HEK293 (cell line): ENCODE measurements at regions not wholly inside any gene's neighbourhood (a gene's known extent, or its start where the extent isn't known, plus 50 kb on each side); places are given as distances from the start of the nearest gene placed in this dataset.

Experiments
- CTCF ChIA-PET: fragments of 350-600 bp; formaldehyde crosslinking; extraction: SDS; loops from one replicate; lab custom pipeline; 2021; ENCODE audit warnings: antibody characterized with exemption; lab: Yijun Ruan, JAX
- POLR2A ChIA-PET: fragments of 300-600 bp; formaldehyde crosslinking; extraction: SDS; loops from one replicate; lab custom pipeline; 2020; ENCODE audit warnings: antibody characterized with exemption, inconsistent platforms; lab: Yijun Ruan, JAX
- H3K27ac ChIP-seq: fragments of 200-500 bp; sonication (Bioruptor generic); 2 replicates; pipeline ENCODE4 v1.5.1; 2014; ENCODE audit warnings: low read depth, low read length, control low read depth, inconsistent platforms; ENCODE audit errors: extremely low read depth
- H3K36me3 ChIP-seq, 2 experiments: fragments of 200-500 bp in 1 of 2; sonication (Bioruptor generic) in 1 of 2; 1 replicate in 1 of 2; 2 replicates in 1 of 2; pipeline ENCODE4 v1.5.1; 2014 to 2017; ENCODE audit warnings: inconsistent platforms in 2 of 2, low read length in 2 of 2; ENCODE audit not compliant: control insufficient read depth in 2 of 2, insufficient read depth in 1 of 2
- H3K4me1 ChIP-seq: fragments of 200-500 bp; sonication (Bioruptor generic); 2 replicates; pipeline ENCODE4 v1.5.1; 2014; ENCODE audit warnings: mild to moderate bottlenecking, low read length, inconsistent platforms; ENCODE audit not compliant: control insufficient read depth, insufficient read depth
- H3K4me3 ChIP-seq: 2 replicates; pipeline ENCODE4 v1.5.1; 2011; ENCODE audit warnings: low read depth, mild to moderate bottlenecking, control low read depth, low read length, moderate library complexity
- H3K9me3 ChIP-seq: fragments of 200-500 bp; sonication (Bioruptor generic); 2 replicates; pipeline ENCODE4 v1.5.1; 2014; ENCODE audit warnings: low read depth, low read length, inconsistent platforms; ENCODE audit not compliant: control insufficient read depth, insufficient read depth
- CTCF ChIP-seq: fragments of 450-650 bp; formaldehyde crosslinking; IDR thresholded peaks from 2 replicates; pipeline ENCODE4 v1.5.1; 2016; ENCODE audit warnings: missing biosample characterization, missing genetic modification characterization
- EGR2 ChIP-seq: fragments of 450-650 bp; formaldehyde crosslinking; IDR thresholded peaks from 2 replicates; pipeline ENCODE4 v1.5.1; 2016; ENCODE audit warnings: low read depth, missing biosample characterization, missing genetic modification characterization
- HIC1 ChIP-seq: fragments of 450-650 bp; formaldehyde crosslinking; IDR thresholded peaks from 2 replicates; pipeline ENCODE4 v1.5.1; 2016; ENCODE audit warnings: missing biosample characterization, missing genetic modification characterization
- HOXD13 ChIP-seq: sonication (generic); formaldehyde crosslinking; IDR thresholded peaks from 2 replicates; pipeline ENCODE4 v1.8.0; 2022; ENCODE audit warnings: missing genetic modification reagents, borderline replicate concordance
- SCRT1 ChIP-seq: fragments of 450-650 bp; formaldehyde crosslinking; IDR thresholded peaks from 2 replicates; pipeline ENCODE4 v1.5.1; 2016; ENCODE audit warnings: missing biosample characterization, missing genetic modification characterization, borderline replicate concordance
- SP2 ChIP-seq: fragments of 450-650 bp; formaldehyde crosslinking; IDR thresholded peaks from 2 replicates; pipeline ENCODE4 v1.5.1; 2016; ENCODE audit warnings: missing biosample characterization, missing genetic modification characterization
- TCF7L2 ChIP-seq: IDR thresholded peaks from 2 replicates; pipeline ENCODE4 v1.6.1; 2011; ENCODE audit warnings: low read depth, mild to moderate bottlenecking, inconsistent platforms, low read length, moderate library complexity, borderline replicate concordance
- ZBTB20 ChIP-seq: fragments of 450-650 bp; formaldehyde crosslinking; IDR thresholded peaks from 2 replicates; pipeline ENCODE4 v1.5.1; 2016; ENCODE audit warnings: missing biosample characterization, missing genetic modification characterization
- ZBTB8A ChIP-seq: fragments of 450-650 bp; formaldehyde crosslinking; IDR thresholded peaks from 2 replicates; pipeline ENCODE4 v1.5.1; 2016; ENCODE audit warnings: missing biosample characterization, missing genetic modification characterization
- ZFP37 ChIP-seq: fragments of 450-650 bp; formaldehyde crosslinking; IDR thresholded peaks from 2 replicates; pipeline ENCODE4 v1.5.1; 2016; ENCODE audit warnings: missing biosample characterization, missing genetic modification characterization
- ZFP41 ChIP-seq: fragments of 450-650 bp; formaldehyde crosslinking; IDR thresholded peaks from 2 replicates; pipeline ENCODE4 v1.5.1; 2016; ENCODE audit warnings: missing biosample characterization, missing genetic modification characterization, borderline replicate concordance
- ZIC2 ChIP-seq: fragments of 450-650 bp; formaldehyde crosslinking; IDR thresholded peaks from 2 replicates; pipeline ENCODE4 v1.5.1; 2016; ENCODE audit warnings: missing biosample characterization, missing genetic modification characterization
- ZNF155 ChIP-seq: fragments of 450-650 bp; formaldehyde crosslinking; IDR thresholded peaks from 2 replicates; pipeline ENCODE4 v1.5.1; 2016; ENCODE audit warnings: missing biosample characterization, missing genetic modification characterization
- ZNF223 ChIP-seq: fragments of 450-650 bp; formaldehyde crosslinking; IDR thresholded peaks from 2 replicates; pipeline ENCODE4 v1.5.1; 2016; ENCODE audit warnings: missing biosample characterization, missing genetic modification characterization
- ZNF266 ChIP-seq: fragments of 450-650 bp; formaldehyde crosslinking; IDR thresholded peaks from 2 replicates; pipeline ENCODE4 v1.5.1; 2016; ENCODE audit warnings: missing biosample characterization, missing genetic modification characterization, low read depth
- ZNF302 ChIP-seq: fragments of 450-650 bp; formaldehyde crosslinking; IDR thresholded peaks from 2 replicates; pipeline ENCODE4 v1.5.1; 2016; ENCODE audit warnings: missing biosample characterization, missing genetic modification characterization, low read depth
- ZNF398 ChIP-seq: fragments of 450-650 bp; formaldehyde crosslinking; IDR thresholded peaks from 2 replicates; pipeline ENCODE4 v1.5.1; 2017; ENCODE audit warnings: missing biosample characterization, missing genetic modification characterization
- ZNF404 ChIP-seq: fragments of 450-650 bp; formaldehyde crosslinking; IDR thresholded peaks from 2 replicates; pipeline ENCODE4 v1.5.1; 2017; ENCODE audit warnings: missing biosample characterization, missing genetic modification characterization
- ZNF449 ChIP-seq: fragments of 450-650 bp; formaldehyde crosslinking; IDR thresholded peaks from 2 replicates; pipeline ENCODE4 v1.5.1; 2017; ENCODE audit warnings: missing biosample characterization, mild to moderate bottlenecking, missing genetic modification characterization, moderate library complexity
- ZNF529 ChIP-seq: fragments of 450-650 bp; formaldehyde crosslinking; IDR thresholded peaks from 2 replicates; pipeline ENCODE4 v1.5.1; 2017; ENCODE audit warnings: missing genetic modification characterization, missing biosample characterization; ENCODE audit not compliant: insufficient replicate concordance
- ZNF600 ChIP-seq: fragments of 450-650 bp; formaldehyde crosslinking; IDR thresholded peaks from 2 replicates; pipeline ENCODE4 v1.5.1; 2016; ENCODE audit warnings: missing biosample characterization, missing genetic modification characterization
- ZNF658 ChIP-seq: fragments of 450-650 bp; formaldehyde crosslinking; IDR thresholded peaks from 2 replicates; pipeline ENCODE4; 2016; ENCODE audit warnings: missing biosample characterization, missing genetic modification characterization
- ZNF701 ChIP-seq: fragments of 450-650 bp; formaldehyde crosslinking; IDR thresholded peaks from 2 replicates; pipeline ENCODE4 v1.5.1; 2016; ENCODE audit warnings: missing biosample characterization, missing genetic modification characterization
- TF ChIP-seq, protein P1 (sequence below): fragments of 450-650 bp; formaldehyde crosslinking; IDR thresholded peaks from 2 replicates; pipeline ENCODE4 v1.5.1; 2016; ENCODE audit warnings: missing biosample characterization, missing genetic modification characterization

DNA sequence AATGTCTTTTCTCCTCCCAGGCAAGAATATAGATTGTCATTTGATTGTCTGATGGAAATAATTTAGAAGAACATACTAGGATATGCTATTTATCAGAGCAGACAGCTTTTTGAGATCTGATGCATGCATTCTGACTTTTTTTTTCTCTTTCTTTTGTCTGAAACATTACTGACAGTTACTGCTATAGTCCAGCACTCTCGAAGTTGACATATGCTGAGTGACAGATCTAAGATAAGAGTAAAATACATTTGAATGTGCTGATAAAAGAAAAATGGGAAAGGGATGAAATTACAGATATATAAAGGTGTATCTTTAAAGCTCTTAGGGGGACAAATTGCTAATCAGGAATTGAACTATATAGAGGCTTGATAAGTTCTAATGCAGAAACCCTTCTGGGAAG lies 753.8 kb upstream of the TENM4 start (continued):
- TF ChIP-seq ZNF223 (no peak), ZNF302 (tag by site-specific recombination) (no peak), TCF7L2 (no peak), ZNF658 (tag by site-specific recombination) (no peak), ZFP37 (tag by site-specific recombination) (no peak), CTCF (no peak), ZBTB8A (tag by site-specific recombination) (no peak), EGR2 (tag by site-specific recombination) (no peak)

DNA sequence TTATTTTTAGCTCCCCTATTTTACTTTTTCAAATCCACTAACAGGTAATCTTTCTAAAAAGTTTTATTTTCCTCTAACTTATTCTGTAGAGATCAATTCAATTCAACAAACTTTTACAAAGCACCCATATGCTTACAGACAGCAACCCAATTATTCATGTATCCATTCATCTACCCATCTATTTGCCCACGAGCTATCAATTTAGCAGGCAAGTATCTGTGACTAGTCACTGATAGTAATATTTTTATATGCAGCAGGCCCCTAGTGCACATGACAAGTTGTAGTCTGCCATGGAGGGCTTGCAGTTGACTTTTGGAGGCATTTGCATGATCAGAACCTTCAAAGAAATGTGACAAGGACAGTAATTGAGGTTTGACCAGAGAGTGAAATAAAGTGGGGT lies 753.2 kb upstream of the TENM4 start:
- Histone ChIP-seq H3K36me3 (no peaks in the 10 kb centered on the region), H3K9me3 (no peaks in the 10 kb centered on the region), H3K4me1 (no peaks in the 10 kb centered on the region), H3K4me3 (no peak overlapping the region), H3K27ac (no peak overlapping the region)
- TF ChIP-seq HOXD13 (CRISPR knock-in tag) (no peak), ZIC2 (tag by site-specific recombination) (no peak), ZFP41 (no peak), SP2 (tag by site-specific recombination) (no peak), ZNF600 (tag by site-specific recombination) (no peak), ZNF398 (tag by site-specific recombination) (no peak), SCRT1 (no peak), ZNF449 (tag by site-specific recombination) (no peak), ZNF529 (tag by site-specific recombination) (no peak), EGR2 (tag by site-specific recombination) (no peak), ZNF701 (tag by site-specific recombination) (no peak)
- ChIA-PET CTCF (interaction anchor here (0.6 kb wide), 1 partner anchor 494 kb away, joined by 3 read pairs; no protein-coding TSS in a partner anchor), POLR2A (no interaction called here)

- Histone ChIP-seq H3K9me3 (no peaks in the 10 kb centered on the region), H3K4me3 (no peak overlapping the region), H3K27ac (no peak overlapping the region), H3K4me1 (no peaks in the 10 kb centered on the region), H3K36me3 (no peaks in the 10 kb centered on the region)
- ChIA-PET POLR2A (no interaction called here), CTCF (no interaction called here)
- TF ChIP-seq ZNF155 (tag by site-specific recombination) (no peak), ZBTB8A (tag by site-specific recombination) (no peak), ZNF266 (no peak), ZBTB20 (no peak), HIC1 (tag by site-specific recombination) (no peak), ZNF404 (tag by site-specific recombination) (no peak)
- TF ChIP-seq, protein P1, sequence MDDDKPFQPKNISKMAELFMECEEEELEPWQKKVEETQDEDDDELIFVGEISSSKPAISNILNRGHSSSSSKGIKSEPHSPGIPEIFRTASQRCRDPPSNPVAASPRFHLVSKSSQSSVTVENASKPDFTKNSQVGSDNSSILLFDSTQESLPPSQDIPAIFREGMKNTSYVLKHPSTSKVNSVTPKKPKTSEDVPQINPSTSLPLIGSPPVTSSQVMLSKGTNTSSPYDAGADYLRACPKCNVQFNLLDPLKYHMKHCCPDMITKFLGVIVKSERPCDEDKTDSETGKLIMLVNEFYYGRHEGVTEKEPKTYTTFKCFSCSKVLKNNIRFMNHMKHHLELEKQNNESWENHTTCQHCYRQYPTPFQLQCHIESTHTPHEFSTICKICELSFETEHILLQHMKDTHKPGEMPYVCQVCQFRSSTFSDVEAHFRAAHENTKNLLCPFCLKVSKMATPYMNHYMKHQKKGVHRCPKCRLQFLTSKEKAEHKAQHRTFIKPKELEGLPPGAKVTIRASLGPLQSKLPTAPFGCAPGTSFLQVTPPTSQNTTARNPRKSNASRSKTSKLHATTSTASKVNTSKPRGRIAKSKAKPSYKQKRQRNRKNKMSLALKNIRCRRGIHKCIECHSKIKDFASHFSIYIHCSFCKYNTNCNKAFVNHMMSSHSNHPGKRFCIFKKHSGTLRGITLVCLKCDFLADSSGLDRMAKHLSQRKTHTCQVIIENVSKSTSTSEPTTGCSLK (tag by site-specific recombination): no peak
Observed at GRCh38 chr11:80188076-80188627, 747.3 kb upstream of the TENM4 start.
